CD1c-positive myeloid dendritic cell (primary cell): ENCODE measurements at regions not wholly inside any gene's neighbourhood (a gene's known extent, or its start where the extent isn't known, plus 50 kb on each side); places are given as distances from the start of the nearest gene placed in this dataset.
"Not testable (repeated sequence)": the region's sequence is repeated elsewhere in the genome, so short reads cannot be mapped to it uniquely, and the experiment has no call there.

Experiments
- DNase-seq: peaks from one replicate; pipeline ENCODE4 v3.0.0-alpha.2; 2016; ENCODE audit errors: extremely low spot score

DNA sequence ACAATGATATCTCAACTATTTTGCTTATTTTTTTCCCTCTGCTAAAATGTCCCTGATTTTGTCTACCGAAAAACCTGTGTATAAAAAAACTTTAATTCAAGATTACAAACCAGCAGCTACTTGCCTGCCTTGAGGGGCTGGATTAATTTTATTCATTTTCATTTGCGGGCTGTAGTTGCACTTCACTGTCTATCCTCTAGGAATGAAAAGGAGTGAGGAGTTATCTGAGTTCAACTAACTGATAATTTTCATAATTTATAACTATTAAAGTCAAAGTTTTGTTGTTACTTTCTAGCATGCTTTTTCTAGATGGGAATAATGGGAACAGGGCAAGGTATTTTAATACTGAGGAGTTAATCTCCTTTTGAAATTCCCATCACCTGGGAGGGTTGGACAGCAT is 50.3 kb upstream of the AGTPBP1 start:
- not testable (repeated sequence) for DNase-seq

DNA sequence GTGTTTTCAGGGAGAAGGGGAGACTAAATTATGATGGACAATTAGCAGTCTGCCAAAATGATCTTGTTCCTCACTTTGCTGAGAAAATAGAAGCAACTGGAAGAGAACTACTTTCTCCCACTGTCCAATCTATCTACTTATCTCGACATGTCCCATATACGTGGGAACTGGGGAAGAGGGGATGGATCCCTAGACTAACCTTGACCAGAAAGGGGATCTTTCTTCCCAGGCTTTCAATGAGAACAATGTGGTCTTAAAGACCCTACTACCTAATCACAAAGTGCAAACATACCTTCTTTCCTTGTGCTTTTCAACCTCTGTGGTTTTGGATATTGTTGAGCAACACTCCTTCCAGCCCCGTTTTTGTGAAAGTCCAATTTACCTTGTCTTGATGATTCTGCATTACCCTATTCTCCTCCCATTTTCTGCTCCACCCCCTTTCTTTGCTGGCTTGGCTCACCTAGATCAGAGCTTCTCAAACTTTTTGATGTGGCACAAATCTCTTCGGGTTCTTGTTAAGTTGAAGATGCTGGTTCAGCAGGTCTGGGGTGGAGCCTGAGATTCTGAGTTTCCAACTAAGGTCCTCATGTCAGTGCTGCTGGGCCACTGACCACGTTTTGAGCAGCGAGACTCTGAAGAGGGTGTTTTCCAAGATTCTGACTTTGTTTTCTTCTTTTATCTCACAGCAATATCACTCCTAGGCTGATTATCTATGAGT is 61.4 kb upstream of the AGTPBP1 start:
- peak; percentile 22 for DNase-seq

DNA sequence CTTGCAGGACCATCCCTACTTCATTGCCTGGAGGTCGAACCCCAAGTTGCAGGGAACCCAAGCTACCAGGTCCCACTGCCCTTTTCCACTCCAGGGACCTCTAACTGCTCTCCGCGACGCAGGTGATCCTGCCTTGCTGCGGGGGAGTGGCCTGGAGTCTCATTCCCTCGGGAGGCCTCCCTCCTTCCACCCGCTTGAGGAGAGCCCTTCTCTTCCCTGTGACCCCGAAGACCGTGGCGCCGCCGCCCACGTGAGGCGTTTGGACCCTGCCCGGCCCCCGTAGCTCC is 63.0 kb upstream of the AGTPBP1 start:
- DNase-seq = not testable (repeated sequence)

- DNase-seq = peak; percentile 80
Measured at GRCh38 chr9:85805134-85806005, 63.6 kb upstream of the AGTPBP1 start.

DNA sequence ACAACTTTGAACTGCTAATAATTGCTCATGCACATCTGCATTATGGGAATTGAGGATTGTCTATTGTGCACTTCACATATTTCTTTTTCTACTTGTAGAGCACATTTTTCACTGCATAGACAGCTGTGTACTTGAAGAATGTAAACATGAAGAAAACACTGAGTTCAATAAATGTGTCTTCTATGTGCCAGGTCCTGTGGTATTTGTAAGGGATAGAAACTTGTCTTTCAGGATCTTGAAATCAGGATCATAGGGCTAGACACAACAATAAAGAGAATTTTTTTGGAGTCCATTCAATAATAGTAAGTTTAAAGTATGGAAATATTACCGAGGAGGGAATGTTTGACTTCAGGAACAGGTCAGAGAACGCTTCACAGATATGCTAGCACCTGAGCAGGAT is 66.6 kb upstream of the AGTPBP1 start:
- not testable (repeated sequence) for DNase-seq

DNA sequence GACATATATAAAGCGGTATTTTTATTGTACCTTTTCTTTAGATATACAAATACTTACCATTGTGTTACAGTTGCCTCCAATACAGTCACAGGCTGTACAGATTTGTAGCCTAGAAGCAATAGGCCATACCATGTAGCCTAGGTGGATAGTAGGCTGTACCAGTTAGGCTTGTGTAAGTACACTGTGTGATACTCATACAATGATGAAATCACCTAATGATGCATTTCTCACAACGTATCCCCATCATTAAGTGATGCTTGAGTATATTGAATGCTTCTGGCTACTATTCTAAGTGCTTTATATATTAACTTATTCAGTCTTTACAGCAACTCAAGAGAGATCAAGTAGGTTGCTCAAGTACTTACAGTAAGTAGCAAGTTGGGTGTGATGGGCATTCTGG is 71.6 kb upstream of the AGTPBP1 start:
- not testable (repeated sequence) for DNase-seq

- DNase-seq = not testable (repeated sequence)
Measured at GRCh38 chr9:85814800-85815199, 73.0 kb upstream of the AGTPBP1 start.

DNA sequence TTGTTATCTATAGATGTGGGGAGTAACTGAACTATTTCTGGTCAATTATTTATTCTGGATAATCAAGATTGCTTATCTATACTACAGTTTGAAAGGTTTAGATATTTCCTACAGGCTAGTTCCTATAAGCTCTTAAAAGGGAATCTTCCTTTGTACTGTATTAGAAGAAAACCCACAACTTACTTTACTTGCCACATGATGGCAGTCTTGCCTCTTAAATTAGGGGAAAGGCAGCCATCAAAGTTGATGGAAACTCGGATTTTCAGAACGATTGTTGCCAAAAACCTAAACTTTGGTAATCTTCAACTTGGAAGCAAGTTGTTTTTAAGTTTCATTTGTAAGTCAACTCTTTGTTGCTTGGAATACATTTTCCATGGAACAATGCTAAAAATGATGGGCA is 77.2 kb upstream of the AGTPBP1 start:
- DNase-seq = peak; percentile 22

DNA sequence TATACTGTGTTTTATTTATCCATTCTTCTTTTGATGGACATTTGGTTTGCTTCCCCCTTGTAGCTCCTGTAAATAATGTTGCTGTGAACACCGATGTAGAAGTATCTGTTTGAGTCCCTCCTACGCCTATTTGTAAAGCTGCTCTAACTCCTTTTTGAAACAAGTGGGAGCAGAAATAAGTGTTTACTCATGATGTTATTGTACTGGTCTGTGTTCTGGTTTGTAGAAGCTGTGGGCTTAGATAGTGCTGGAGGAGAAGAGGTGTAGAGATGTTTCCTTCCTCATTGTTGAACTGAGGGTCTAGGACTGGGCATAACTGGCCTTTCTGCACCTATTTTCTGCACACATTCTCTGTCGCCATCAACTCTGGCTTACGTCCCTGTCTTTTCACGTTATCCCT is 78.8 kb upstream of the AGTPBP1 start:
- not testable (repeated sequence) for DNase-seq

- not testable (repeated sequence) for DNase-seq
Measured at GRCh38 chr9:85824949-85825348, 83.2 kb upstream of the AGTPBP1 start.

DNA sequence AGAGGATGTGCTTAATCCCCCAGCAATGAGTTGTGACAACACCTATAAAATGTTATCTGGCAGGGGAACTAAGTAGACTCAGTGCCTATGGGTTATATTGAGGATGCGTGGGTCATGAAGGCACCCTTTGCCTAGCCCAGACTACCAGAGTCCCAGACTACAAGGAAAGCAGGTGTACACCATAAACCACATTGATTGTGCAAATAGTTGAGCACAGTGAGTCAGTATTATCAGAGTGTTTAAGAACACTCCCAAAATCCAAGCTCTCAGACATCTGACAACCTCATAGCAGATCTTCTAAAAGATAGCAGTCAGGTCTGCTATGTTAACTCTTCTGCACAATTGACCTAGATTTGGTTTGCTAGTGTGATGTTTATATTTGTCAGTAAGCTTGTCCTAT is 92.8 kb upstream of the AGTPBP1 start:
- DNase-seq = not testable (repeated sequence)

DNA sequence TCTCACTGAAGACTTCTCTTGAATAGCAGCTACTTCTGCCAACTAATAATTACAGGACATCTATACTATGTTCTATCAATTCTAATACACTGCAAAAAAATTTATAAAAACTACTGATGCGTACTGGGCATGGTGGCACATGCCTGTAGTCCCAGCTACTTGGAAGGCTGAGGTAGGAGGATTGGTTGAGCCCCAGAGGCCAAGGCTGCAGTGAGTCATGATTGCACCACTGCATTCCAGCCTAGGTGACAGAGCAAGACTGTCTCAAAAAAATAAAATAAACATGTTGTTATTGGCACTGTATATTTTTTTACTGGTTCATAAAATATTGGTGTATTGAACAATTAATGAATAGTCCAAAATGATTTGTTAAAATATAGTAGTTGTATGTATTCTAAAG is 97.0 kb upstream of the NAA35 start:
- DNase-seq = not testable (repeated sequence)

DNA sequence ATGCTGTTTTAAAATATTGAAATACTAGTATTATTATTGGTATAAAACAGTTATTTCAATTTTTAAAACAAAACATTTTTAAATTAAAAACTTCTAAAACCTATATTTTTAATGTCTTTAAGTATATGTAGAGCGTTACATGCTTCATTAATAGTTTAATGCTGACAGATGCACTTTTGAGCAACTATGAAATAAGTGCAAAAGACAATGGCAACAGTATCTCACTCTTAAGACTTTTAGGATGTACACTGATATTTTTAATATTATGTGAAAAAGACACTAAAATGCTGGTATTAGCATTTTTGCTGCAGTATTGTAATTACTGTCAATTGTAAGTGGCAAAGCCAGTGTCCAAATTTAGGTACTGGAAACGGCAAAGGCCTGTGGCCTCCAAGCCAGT is 93.2 kb upstream of the NAA35 start:
- not testable (repeated sequence) for DNase-seq

GRCh38 chr9:85858056-85858750 is 82.7 kb upstream of the NAA35 start:
- DNase-seq = no peak

DNA sequence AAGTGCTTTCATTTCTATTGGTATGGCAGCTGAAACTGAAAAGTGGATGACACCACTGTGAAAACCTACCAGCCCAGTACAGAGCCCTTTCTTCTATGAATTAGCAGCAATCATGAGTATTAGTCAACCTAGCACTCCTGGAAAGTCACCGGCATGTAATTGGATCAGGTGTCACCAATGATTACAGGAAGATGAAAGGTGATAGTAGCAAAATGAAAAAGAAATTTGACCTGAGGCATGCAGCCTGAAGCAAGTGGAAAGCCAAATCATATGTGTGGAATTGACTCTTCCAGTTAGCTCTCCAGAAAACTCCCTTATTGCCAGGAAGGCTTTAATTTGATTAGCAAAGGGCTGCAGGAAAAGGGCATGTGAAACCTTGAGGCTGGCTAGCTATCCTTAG is 81.2 kb upstream of the NAA35 start:
- no peak for DNase-seq

DNA sequence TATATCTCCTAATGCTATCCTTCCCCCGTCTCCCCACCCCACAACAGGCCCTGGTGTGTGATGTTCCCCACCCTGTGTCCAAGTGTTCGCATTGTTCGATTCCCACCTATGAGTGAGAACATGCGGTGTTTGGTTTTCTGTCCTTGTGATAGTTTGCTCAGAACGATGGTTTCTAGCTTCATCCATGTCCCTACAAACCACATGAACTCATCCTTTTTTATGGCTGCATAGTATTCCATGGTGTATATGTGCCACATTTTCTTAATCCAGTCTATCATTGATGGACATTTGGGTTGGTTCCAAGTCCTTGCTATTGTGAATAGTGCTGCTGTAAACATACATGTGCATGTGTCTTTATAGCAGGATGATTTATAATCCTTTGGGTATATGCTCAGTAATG is 79.1 kb upstream of the NAA35 start:
- not testable (repeated sequence) for DNase-seq

- DNase-seq = no peak
Measured at GRCh38 chr9:85863875-85864274, 77.1 kb upstream of the NAA35 start.

DNA sequence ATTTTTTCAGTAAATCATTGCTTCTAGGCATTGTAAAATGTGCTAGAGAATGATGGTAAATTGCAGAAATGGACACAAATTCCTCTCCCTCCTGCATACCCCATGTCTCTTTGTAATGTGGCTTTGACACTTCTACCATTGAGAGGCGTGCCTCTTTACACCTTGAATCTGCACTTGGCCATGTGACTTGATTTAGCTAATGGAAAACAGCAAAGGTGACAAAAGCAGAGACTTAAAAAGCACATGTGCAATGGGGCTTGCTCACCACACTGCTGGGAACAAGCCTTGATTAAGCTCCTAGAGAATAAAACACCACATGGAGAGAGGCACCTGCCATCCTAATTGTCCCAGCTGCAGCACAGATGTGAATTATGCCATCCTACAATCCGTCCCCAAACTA is 69.9 kb upstream of the NAA35 start:
- DNase-seq = no peak

DNA sequence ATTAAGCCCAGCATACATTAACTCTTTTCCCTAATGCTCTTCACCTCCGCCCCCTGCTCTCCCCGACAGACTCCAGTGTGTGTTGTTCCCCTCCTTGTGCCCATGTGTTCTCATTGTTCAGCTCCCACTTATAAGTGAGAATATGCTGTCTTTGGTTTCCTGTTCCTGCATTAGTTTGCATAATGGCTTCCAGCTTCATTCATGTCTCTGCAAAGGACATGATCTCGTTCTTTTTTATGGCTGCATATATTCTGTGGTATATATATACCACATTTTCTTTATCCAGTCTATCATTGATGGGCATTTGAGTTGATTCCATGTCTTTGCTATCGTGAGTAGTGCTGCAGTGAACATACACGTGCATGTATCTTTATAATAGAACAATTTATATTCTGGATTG is 69.3 kb upstream of the NAA35 start:
- not testable (repeated sequence) for DNase-seq

GRCh38 chr9:85872463-85872862 is 68.5 kb upstream of the NAA35 start:
- DNase-seq = no peak

GRCh38 chr9:85876628-85877027 is 64.3 kb upstream of the NAA35 start:
- DNase-seq = no peak

- DNase-seq = not testable (repeated sequence)
Measured at GRCh38 chr9:85878872-85879597, 61.9 kb upstream of the NAA35 start.
